Keratinocyte (primary cell): ENCODE measurements at regions not wholly inside any gene's neighbourhood (a gene's known extent, or its start where the extent isn't known, plus 50 kb on each side); places are given as distances from the start of the nearest gene placed in this dataset.

Experiments
- DNase-seq: peaks from one replicate; pipeline ENCODE4 v3.0.0-alpha.2; 2011; ENCODE audit warnings: low read depth, missing footprints, low spot score
- FAIRE-seq: peaks from 2 replicates; lab custom pipeline; 2011; peaks lifted over from hg19 to GRCh38; lab: Jason Lieb, UNC
- H2AFZ ChIP-seq: 2 replicates; pipeline ENCODE4 v1.6.0; 2012; ENCODE audit warnings: low read length, control low read depth, inconsistent platforms; ENCODE audit not compliant: control insufficient read depth
- H3K27ac ChIP-seq: 2 replicates; pipeline ENCODE4 v1.5.1; 2011; ENCODE audit warnings: low read length; ENCODE audit not compliant: control insufficient read depth, insufficient read depth
- H3K27me3 ChIP-seq: 3 replicates; pipeline ENCODE4 v1.6.0; 2011; ENCODE audit warnings: low read length; ENCODE audit not compliant: control insufficient read depth, insufficient read depth; ENCODE audit errors: extremely low read depth
- H3K36me3 ChIP-seq, 2 experiments: 2 replicates in 1 of 2; 3 replicates in 1 of 2; pipeline ENCODE4 v1.5.1; 2011; ENCODE audit warnings: low read length in 2 of 2, mild to moderate bottlenecking in 1 of 2; ENCODE audit not compliant: control insufficient read depth in 2 of 2, insufficient read depth in 2 of 2; ENCODE audit errors: extremely low read depth in 1 of 2
- H3K4me1 ChIP-seq: 3 replicates; pipeline ENCODE4 v1.5.1; 2011; ENCODE audit warnings: low read length; ENCODE audit not compliant: control insufficient read depth, insufficient read depth; ENCODE audit errors: extremely low read depth
- H3K4me2 ChIP-seq: 3 replicates; pipeline ENCODE4 v1.6.0; 2011; ENCODE audit warnings: low read depth, low read length; ENCODE audit not compliant: control insufficient read depth, insufficient read depth; ENCODE audit errors: extremely low read depth
- H3K4me3 ChIP-seq, 3 experiments: fragments of 200-600 bp in 1 of 3; sonication (generic) in 1 of 3; 2 replicates in 2 of 3; 3 replicates in 1 of 3; pipeline ENCODE4 v1.5.1; 2011 to 2016; ENCODE audit warnings: low read length in 3 of 3, mild to moderate bottlenecking in 3 of 3, control low read depth in 2 of 3, inconsistent platforms in 1 of 3, low read depth in 1 of 3, mixed read lengths in 1 of 3, mixed run types in 1 of 3, moderate library complexity in 1 of 3; ENCODE audit not compliant: control insufficient read depth in 2 of 3, insufficient read depth in 2 of 3; ENCODE audit errors: extremely low read depth in 1 of 3
- H3K79me2 ChIP-seq: 2 replicates; pipeline ENCODE4 v1.6.0; 2012; ENCODE audit warnings: low read length; ENCODE audit not compliant: control insufficient read depth, insufficient read depth
- H3K9ac ChIP-seq: 3 replicates; pipeline ENCODE4 v1.6.0; 2011; ENCODE audit warnings: low read length; ENCODE audit not compliant: control insufficient read depth, insufficient read depth; ENCODE audit errors: extremely low read depth
- H3K9me1 ChIP-seq: 3 replicates; pipeline ENCODE4 v1.6.0; 2011; ENCODE audit warnings: low read length; ENCODE audit not compliant: control insufficient read depth, insufficient read depth; ENCODE audit errors: extremely low read depth
- H3K9me3 ChIP-seq: 2 replicates; pipeline ENCODE4 v1.5.1; 2012; ENCODE audit warnings: low read depth, low read length; ENCODE audit not compliant: control insufficient read depth
- H4K20me1 ChIP-seq: 3 replicates; pipeline ENCODE4 v1.6.0; 2011; ENCODE audit warnings: low read length; ENCODE audit not compliant: control insufficient read depth, insufficient read depth; ENCODE audit errors: extremely low read depth
- EZH2 ChIP-seq: IDR thresholded peaks from one replicate; pipeline ENCODE4 v1.6.1; 2012; ENCODE audit warnings: inconsistent platforms, mild to moderate bottlenecking, low read length, moderate library complexity
- dilution Hi-C: fragments of 300-500 bp; cut with MboI; formaldehyde crosslinking; loops from one replicate; pipeline ENCODE4 v1.7.0; 2020; ENCODE audit warnings: low sequenced_read_pairs; ENCODE audit not compliant: extremely low pct_ligation_motif_present
- TF ChIP-seq, protein P1 (sequence below), 3 experiments: IDR thresholded peaks in 1 of 3; conservative IDR thresholded peaks in 1 of 3; optimal IDR thresholded peaks in 1 of 3; 2 replicates in 2 of 3; 3 replicates in 1 of 3; pipeline versions ENCODE3 to v1.5.1; 2011; ENCODE audit warnings: low read length in 3 of 3, mild to moderate bottlenecking in 3 of 3, moderate library complexity in 2 of 3, control low read depth in 1 of 3, inconsistent platforms in 1 of 3; ENCODE audit not compliant: insufficient read depth in 2 of 3; ENCODE audit errors: extremely low read depth in 1 of 3

DNA sequence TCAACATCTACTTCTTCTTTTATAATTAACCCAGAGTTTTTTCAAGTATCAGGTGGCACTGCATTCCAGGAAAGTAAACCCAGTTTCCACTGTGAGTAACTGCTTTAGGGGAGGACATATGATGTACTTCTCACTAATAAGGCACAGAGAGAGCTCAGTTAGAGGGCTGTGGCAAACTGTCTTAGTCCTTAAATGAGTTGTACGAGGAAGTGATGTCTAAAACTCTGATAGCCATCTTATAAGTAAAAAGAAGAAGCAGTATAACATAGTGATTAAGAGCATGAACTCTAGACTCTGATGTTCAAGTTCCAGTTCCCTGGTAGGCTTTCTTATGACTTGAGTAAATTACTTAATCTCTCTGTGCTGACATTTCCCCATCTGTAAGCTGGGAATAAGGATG lies 58.7 kb upstream of the PTGS2 start:
- TF ChIP-seq EZH2, result no peak
- TF ChIP-seq, protein P1, sequence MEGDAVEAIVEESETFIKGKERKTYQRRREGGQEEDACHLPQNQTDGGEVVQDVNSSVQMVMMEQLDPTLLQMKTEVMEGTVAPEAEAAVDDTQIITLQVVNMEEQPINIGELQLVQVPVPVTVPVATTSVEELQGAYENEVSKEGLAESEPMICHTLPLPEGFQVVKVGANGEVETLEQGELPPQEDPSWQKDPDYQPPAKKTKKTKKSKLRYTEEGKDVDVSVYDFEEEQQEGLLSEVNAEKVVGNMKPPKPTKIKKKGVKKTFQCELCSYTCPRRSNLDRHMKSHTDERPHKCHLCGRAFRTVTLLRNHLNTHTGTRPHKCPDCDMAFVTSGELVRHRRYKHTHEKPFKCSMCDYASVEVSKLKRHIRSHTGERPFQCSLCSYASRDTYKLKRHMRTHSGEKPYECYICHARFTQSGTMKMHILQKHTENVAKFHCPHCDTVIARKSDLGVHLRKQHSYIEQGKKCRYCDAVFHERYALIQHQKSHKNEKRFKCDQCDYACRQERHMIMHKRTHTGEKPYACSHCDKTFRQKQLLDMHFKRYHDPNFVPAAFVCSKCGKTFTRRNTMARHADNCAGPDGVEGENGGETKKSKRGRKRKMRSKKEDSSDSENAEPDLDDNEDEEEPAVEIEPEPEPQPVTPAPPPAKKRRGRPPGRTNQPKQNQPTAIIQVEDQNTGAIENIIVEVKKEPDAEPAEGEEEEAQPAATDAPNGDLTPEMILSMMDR (optimal IDR thresholded peaks at IDR 0.05 in 1 of 3, IDR thresholded peaks at IDR 0.05 in 1 of 3, conservative IDR thresholded peaks at IDR 0.05 in 1 of 3; ENCODE audit: extremely low read depth in 1 of 3, insufficient read depth in 2 of 3, low read length in 3 of 3), result no peak
- no peak for DNase-seq
- no peaks in the 10 kb centered on the region for H3K36me3 ChIP-seq
- no peak for FAIRE-seq
- no peak overlapping the region for H3K4me3 ChIP-seq
- peak overlapping the region; percentile 6 for H3K27ac ChIP-seq
- H3K9ac ChIP-seq, result no peak overlapping the region
- dilution Hi-C loops, result no loop called here
- H3K4me1 ChIP-seq, result peaks cover 39% of the 10 kb centered on the region
- H3K79me2 ChIP-seq, result no peaks in the 10 kb centered on the region
- H3K9me3 ChIP-seq, result no peaks in the 10 kb centered on the region
- H3K9me1 ChIP-seq, result no peaks in the 10 kb centered on the region
- H3K27me3 ChIP-seq, result no peaks in the 10 kb centered on the region
- H3K4me2 ChIP-seq, result no peak overlapping the region
- H2AFZ ChIP-seq, result no peak overlapping the region
- H4K20me1 ChIP-seq, result no peaks in the 10 kb centered on the region

DNA sequence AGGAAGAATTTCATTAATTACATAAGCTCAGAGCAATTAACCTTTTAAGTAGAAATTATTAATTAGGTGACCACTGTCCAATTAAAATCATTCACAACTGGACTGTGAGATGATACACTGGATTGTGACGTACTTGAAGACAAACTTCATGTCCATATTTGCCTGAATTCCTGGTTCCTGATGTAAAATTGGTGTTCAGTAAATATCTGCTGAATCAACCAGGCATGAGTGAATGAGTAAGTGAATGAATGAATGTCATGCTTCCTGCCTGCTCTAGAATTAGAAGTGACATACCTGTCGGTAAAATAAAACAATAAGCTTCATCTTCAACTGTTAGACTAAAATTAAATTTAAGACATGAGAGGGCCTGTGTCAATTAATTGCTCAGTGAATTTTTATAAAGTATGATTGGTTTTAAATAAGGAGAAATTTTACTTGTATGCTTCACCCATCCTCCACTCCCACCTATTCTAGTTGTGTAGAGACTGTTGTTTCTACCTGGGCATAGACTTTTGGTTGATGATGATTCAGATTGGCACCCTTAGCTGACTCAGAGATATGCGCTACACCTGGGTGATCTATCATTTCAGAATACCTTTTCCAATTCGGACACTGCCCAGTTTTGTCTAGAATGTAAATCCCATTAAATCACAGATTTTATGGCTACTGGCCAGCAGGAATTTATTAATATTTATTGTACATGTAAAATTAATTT lies 56.9 kb upstream of the PTGS2 start:
- Histone ChIP-seq H3K79me2 (no peaks in the 10 kb centered on the region), H4K20me1 (no peaks in the 10 kb centered on the region), H3K4me2 (peak overlapping the region; percentile 71), H3K9me1 (no peaks in the 10 kb centered on the region), H2AFZ (peak overlapping the region; percentile 7), H3K36me3 (no peaks in the 10 kb centered on the region), H3K27me3 (no peaks in the 10 kb centered on the region), H3K9ac (no peak overlapping the region), H3K4me3 (peak overlapping the region in 2 of 3 experiments; percentile 2), H3K27ac (peak overlapping the region; percentile 62), H3K9me3 (no peaks in the 10 kb centered on the region), H3K4me1 (peaks cover 39% of the 10 kb centered on the region)
- TF ChIP-seq, protein P1 (optimal IDR thresholded peaks at IDR 0.05 in 1 of 3, IDR thresholded peaks at IDR 0.05 in 1 of 3, conservative IDR thresholded peaks at IDR 0.05 in 1 of 3; ENCODE audit: extremely low read depth in 1 of 3, insufficient read depth in 2 of 3, low read length in 3 of 3), result no peak
- TF ChIP-seq EZH2, result no peak
- dilution Hi-C loops, result no loop called here
- DNase-seq (peak; percentile 62), FAIRE-seq (peak; percentile 87)
